ENCODE measurements at regions not wholly inside any gene's neighbourhood (a gene's known extent, or its start where the extent isn't known, plus 50 kb on each side); places are given as distances from the start of the nearest gene placed in this dataset.
"Not testable (repeated sequence)": the region's sequence is repeated elsewhere in the genome, so short reads cannot be mapped to it uniquely, and the experiment has no call there.

DNA sequence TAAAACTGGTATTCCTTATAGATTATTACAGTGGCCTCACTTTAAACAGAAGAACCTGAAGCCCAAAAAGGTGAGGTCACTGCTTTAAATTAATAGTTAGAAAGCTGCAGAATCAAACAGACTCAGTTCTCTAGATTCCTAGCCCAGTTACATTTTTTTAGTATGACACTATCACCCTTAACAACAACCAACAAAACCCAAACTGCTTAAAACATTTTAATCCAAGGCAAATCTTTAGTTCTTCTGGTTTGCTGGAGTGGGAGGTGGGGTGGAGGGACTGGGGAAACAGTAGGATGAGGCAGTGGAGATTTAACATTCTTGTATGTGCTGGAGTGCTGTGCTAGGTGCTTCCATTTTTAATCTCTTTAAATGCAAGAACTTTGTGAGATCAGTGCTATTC, 631.6 kb upstream of the KCNMB2 start:
- H3K4me3 Mint-ChIP-seq: no peak overlapping the region
- H3K27ac Mint-ChIP-seq: no peak overlapping the region
- H3K4me1 Mint-ChIP-seq: peaks cover 44% of the 10 kb centered on the region

GRCh38 chr3:177905173-177906125, 630.8 kb upstream of the KCNMB2 start:
- no peak for DNase-seq
- H3K27me3 Mint-ChIP-seq (ENCODE audit: low read depth, poor library complexity): no peaks in the 10 kb centered on the region
- peaks cover 44% of the 10 kb centered on the region for H3K4me1 Mint-ChIP-seq
- H3K9me3 Mint-ChIP-seq: peaks cover 18% of the 10 kb centered on the region
- no peak for TF ChIP-seq CTCF (IDR thresholded peaks at IDR 0.05)
- H3K36me3 Mint-ChIP-seq (ENCODE audit: low read depth): peaks cover 11% of the 10 kb centered on the region
- no peak overlapping the region for H3K4me3 Mint-ChIP-seq
- H3K27ac Mint-ChIP-seq: peak overlapping the region; percentile 76

More for the DNA sequence above, 631.6 kb upstream of the KCNMB2 start:
- peaks cover 19% of the 10 kb centered on the region for H3K9me3 Mint-ChIP-seq
- no peaks in the 10 kb centered on the region for H3K27me3 Mint-ChIP-seq (ENCODE audit: low read depth, poor library complexity)
- DNase-seq: no peak
- H3K36me3 Mint-ChIP-seq (ENCODE audit: low read depth): peaks cover 16% of the 10 kb centered on the region
- no peak for TF ChIP-seq CTCF (IDR thresholded peaks at IDR 0.05)

GRCh38 chr3:177906126-177906511, 630.1 kb upstream of the KCNMB2 start:
- Mint-ChIP-seq H3K27ac (peak overlapping the region; percentile 76), H3K9me3 (peaks cover 19% of the 10 kb centered on the region), H3K36me3 (ENCODE audit: low read depth) (peaks cover 11% of the 10 kb centered on the region), H3K4me3 (no peak overlapping the region), H3K4me1 (peaks cover 44% of the 10 kb centered on the region), H3K27me3 (ENCODE audit: low read depth, poor library complexity) (no peaks in the 10 kb centered on the region)
- DNase-seq: no peak
- TF ChIP-seq CTCF (IDR thresholded peaks at IDR 0.05): no peak

DNA sequence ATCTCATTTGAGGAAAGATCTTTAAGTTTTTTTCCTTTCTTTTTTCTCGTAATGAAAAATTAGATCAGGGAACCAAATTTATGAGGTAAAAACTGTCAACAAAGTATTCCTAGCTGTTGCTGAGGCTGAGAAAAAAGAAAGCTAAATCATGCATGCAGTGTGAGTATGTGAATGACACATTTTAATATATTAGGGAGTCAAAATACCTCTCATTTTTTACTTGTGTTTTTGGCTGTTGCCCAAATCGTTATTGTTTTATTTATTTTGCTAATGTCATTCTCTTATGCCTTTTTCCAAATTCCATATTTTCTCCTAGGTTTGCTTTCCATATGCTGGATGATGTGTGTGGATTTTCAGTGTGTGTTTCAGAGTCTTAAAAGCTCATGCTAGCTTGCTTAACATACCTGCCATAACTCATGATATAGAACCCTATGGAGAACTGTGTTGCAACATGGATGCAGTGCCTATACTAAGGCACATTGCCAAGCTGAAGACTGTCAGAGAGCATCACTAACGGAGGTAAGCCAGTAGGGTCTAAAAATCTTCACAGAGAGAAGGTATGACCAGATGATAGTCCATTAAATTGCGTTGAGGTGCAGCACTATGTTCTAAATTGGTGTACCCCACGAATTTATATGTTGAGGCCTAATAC, 629.5 kb upstream of the KCNMB2 start:
- H3K36me3 Mint-ChIP-seq (ENCODE audit: low read depth): peaks cover 13% of the 10 kb centered on the region
- no peaks in the 10 kb centered on the region for H3K27me3 Mint-ChIP-seq (ENCODE audit: low read depth, poor library complexity)
- peak overlapping the region; percentile 76 for H3K27ac Mint-ChIP-seq
- peaks cover 44% of the 10 kb centered on the region for H3K4me1 Mint-ChIP-seq
- TF ChIP-seq CTCF (IDR thresholded peaks at IDR 0.05): no peak
- peaks cover 21% of the 10 kb centered on the region for H3K9me3 Mint-ChIP-seq
- no peak for DNase-seq
- no peak overlapping the region for H3K4me3 Mint-ChIP-seq

DNA sequence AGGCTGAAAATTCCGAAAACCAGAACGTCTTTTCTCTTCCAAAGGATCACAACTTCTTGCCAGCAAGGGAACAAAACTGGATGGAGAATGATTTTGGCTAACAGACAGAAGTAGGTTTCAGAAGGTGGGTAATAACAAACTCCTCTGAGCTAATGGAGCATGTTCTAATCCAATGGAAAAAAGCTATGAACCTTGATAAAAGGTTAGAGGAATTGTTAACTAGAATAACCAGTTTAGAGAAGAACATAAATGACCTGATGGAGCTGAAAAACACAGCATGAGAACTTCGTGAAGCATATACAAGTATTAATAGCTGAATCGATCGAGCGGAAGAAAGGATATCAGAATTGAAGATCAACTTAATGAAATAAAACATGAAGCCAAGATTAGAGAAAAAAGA, 626.7 kb upstream of the KCNMB2 start:
- Mint-ChIP-seq H3K36me3 (ENCODE audit: low read depth) (peaks cover 31% of the 10 kb centered on the region), H3K4me1 (peaks cover 24% of the 10 kb centered on the region), H3K9me3 (peaks cover 45% of the 10 kb centered on the region)
- not testable (repeated sequence) for H3K27ac Mint-ChIP-seq; DNase-seq; H3K4me3 Mint-ChIP-seq; H3K27me3 Mint-ChIP-seq (ENCODE audit: low read depth, poor library complexity)

- TF ChIP-seq CTCF (IDR thresholded peaks at IDR 0.05): no peak
- H3K9me3 Mint-ChIP-seq: peaks cover 55% of the 10 kb centered on the region
- no peak for DNase-seq
- H3K4me1 Mint-ChIP-seq: peaks cover 4% of the 10 kb centered on the region
- no peak overlapping the region for H3K27ac Mint-ChIP-seq
- H3K36me3 Mint-ChIP-seq (ENCODE audit: low read depth): peaks cover 37% of the 10 kb centered on the region
- H3K27me3 Mint-ChIP-seq (ENCODE audit: low read depth, poor library complexity): no peaks in the 10 kb centered on the region
- no peak overlapping the region for H3K4me3 Mint-ChIP-seq
These were observed 622.0 kb upstream of the KCNMB2 start for GRCh38 chr3:177914224-177914623.
